A673 (cell line): ENCODE measurements at regions not wholly inside any gene's neighbourhood (a gene's known extent, or its start where the extent isn't known, plus 50 kb on each side); places are given as distances from the start of the nearest gene placed in this dataset.
"Not testable (repeated sequence)": the region's sequence is repeated elsewhere in the genome, so short reads cannot be mapped to it uniquely, and the experiment has no call there.

Experiments used
- BruUV-seq: library from RNA; stranded (reverse); fragments of 400-500 nt; replicated peaks from 2 replicates; lab custom pipeline; 2021; lab: Mats Ljungman, UMichigan
- CTCF ChIA-PET: fragments of 300-600 bp; sonication (Branson Sonifier 250); formaldehyde crosslinking; loops from one replicate; lab custom pipeline; 2022; ENCODE audit warnings: antibody characterized with exemption; lab: Charles Lee
- POLR2A ChIA-PET: fragments of 300-600 bp; sonication (Branson Sonifier 250); formaldehyde crosslinking; loops from one replicate; lab custom pipeline; 2022; ENCODE audit warnings: antibody characterized with exemption; ENCODE audit not compliant: low non-redundant PET; lab: Charles Lee
- DNase-seq: peaks from one replicate; pipeline ENCODE4 v3.0.0-alpha.2; 2015; ENCODE audit warnings: low spot score
- H3K27ac ChIP-seq: fragments of 200-600 bp; sonication (generic); 2 replicates; pipeline ENCODE4 v1.5.1; 2016; ENCODE audit warnings: mixed run types, low read depth, mild to moderate bottlenecking, mixed read lengths, antibody characterized with exemption, low read length; ENCODE audit not compliant: poor library complexity, severe bottlenecking
- H3K27me3 ChIP-seq: fragments of 200-600 bp; sonication (generic); replicated peaks from 2 replicates; pipeline ENCODE4 v1.6.1; 2017; ENCODE audit warnings: mixed run types, low read depth, mild to moderate bottlenecking, mixed read lengths, antibody characterized with exemption, low read length; ENCODE audit not compliant: insufficient read depth, poor library complexity
- H3K36me3 ChIP-seq: fragments of 200-600 bp; sonication (generic); 2 replicates; pipeline ENCODE4 v1.6.1; 2016; ENCODE audit warnings: mixed run types, mild to moderate bottlenecking, mixed read lengths, antibody characterized with exemption, low read length; ENCODE audit not compliant: insufficient read depth, poor library complexity, severe bottlenecking
- H3K4me1 ChIP-seq: fragments of 200-600 bp; sonication (generic); 2 replicates; pipeline ENCODE4 v1.6.1; 2017; ENCODE audit warnings: mixed run types, mild to moderate bottlenecking, mixed read lengths, antibody characterized with exemption, low read length; ENCODE audit not compliant: insufficient read depth, poor library complexity, severe bottlenecking
- H3K4me3 ChIP-seq: fragments of 200-600 bp; sonication (generic); 2 replicates; pipeline ENCODE4 v1.5.1; 2016; ENCODE audit warnings: low read depth, mixed run types, mild to moderate bottlenecking, mixed read lengths, low read length; ENCODE audit not compliant: poor library complexity, severe bottlenecking
- H3K9me3 ChIP-seq: fragments of 200-600 bp; sonication (generic); 2 replicates; pipeline ENCODE4 v1.6.1; 2016; ENCODE audit warnings: mixed run types, low read depth, mild to moderate bottlenecking, mixed read lengths, antibody characterized with exemption, low read length; ENCODE audit not compliant: poor library complexity, severe bottlenecking
- EZH2 ChIP-seq: fragments of 200-600 bp; sonication (generic); IDR thresholded peaks from 2 replicates; pipeline ENCODE4 v1.6.1; 2017; ENCODE audit warnings: borderline replicate concordance, low read depth, mild to moderate bottlenecking, mixed read lengths, antibody characterized with exemption, low read length; ENCODE audit not compliant: poor library complexity, severe bottlenecking
- intact Hi-C: fragments of 100-400 bp; cut with micrococcal nuclease; formaldehyde crosslinking; loops from one replicate; pipeline ENCODE4 v1.10.0; 2022; ENCODE audit not compliant: unreplicated experiment
- TF ChIP-seq, protein P1 (sequence below): fragments of 300-800, 200-600 bp; sonication (generic); conservative IDR thresholded peaks from 2 replicates; pipeline ENCODE4 v1.5.1; 2017; ENCODE audit warnings: low read depth, mild to moderate bottlenecking, antibody characterized with exemption, low read length, moderate library complexity, mixed read lengths

DNA sequence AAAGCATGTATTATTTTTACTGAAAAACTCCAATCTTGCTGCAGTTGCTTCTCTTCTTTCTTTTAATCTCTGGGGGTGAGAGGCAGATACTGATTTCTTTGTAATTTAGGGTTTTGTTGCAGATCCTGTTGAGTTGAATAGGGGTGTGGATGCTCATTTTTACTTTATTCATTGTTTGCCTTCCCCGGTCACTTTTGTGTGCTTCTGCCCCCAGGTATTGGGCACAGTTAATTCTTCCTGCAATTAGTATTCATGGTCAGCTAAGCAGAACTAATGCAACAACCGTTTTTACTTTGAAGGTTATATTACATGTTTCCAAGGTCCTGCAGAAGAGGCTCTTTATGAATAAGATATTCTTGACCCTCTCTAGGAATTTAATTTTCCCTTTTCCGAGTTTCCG lies 96.4 kb downstream of the BUB3 start:
- DNase-seq: no peak
- Histone ChIP-seq H3K9me3 (peaks cover 6% of the 10 kb centered on the region), H3K4me3 (no peak overlapping the region), H3K4me1 (no peaks in the 10 kb centered on the region), H3K27ac (no peak overlapping the region), H3K36me3 (no peaks in the 10 kb centered on the region), H3K27me3 (no peaks in the 10 kb centered on the region)
- POLR2A ChIA-PET: no interaction called here
- CTCF ChIA-PET: no interaction called here
- intact Hi-C loops: no loop called here
- no TSS peak for BruUV-seq
- TF ChIP-seq, protein P1, sequence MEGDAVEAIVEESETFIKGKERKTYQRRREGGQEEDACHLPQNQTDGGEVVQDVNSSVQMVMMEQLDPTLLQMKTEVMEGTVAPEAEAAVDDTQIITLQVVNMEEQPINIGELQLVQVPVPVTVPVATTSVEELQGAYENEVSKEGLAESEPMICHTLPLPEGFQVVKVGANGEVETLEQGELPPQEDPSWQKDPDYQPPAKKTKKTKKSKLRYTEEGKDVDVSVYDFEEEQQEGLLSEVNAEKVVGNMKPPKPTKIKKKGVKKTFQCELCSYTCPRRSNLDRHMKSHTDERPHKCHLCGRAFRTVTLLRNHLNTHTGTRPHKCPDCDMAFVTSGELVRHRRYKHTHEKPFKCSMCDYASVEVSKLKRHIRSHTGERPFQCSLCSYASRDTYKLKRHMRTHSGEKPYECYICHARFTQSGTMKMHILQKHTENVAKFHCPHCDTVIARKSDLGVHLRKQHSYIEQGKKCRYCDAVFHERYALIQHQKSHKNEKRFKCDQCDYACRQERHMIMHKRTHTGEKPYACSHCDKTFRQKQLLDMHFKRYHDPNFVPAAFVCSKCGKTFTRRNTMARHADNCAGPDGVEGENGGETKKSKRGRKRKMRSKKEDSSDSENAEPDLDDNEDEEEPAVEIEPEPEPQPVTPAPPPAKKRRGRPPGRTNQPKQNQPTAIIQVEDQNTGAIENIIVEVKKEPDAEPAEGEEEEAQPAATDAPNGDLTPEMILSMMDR: no peak
- no peak for TF ChIP-seq EZH2

DNA sequence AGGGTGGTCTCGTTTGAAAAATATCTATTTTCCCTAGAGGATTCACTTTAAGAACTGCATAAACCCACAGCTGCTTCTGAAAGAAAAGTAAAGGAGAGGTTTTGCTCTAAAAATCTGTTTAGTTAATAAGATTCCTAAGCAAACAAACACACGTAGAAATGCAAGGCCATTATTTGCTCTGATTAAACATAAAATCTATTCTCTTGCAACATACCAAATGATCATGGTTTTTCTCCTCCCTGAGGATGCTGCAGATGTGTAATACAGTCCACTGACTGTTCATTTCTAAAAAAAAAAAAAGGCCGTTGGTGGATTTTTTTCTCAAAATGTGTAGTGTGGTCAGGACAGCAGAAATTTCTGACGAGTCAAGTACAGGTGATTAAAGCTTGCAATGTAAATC lies 98.6 kb downstream of the BUB3 start:
- no peaks in the 10 kb centered on the region for H3K36me3 ChIP-seq
- no peaks in the 10 kb centered on the region for H3K27me3 ChIP-seq
- CTCF ChIA-PET: no interaction called here
- POLR2A ChIA-PET: no interaction called here
- DNase-seq: no peak
- H3K27ac ChIP-seq: no peak overlapping the region
- H3K4me3 ChIP-seq: no peak overlapping the region
- BruUV-seq: no TSS peak
- intact Hi-C loops: no loop called here
- TF ChIP-seq, protein P1: no peak
- H3K9me3 ChIP-seq: peaks cover 6% of the 10 kb centered on the region
- H3K4me1 ChIP-seq: no peaks in the 10 kb centered on the region

DNA sequence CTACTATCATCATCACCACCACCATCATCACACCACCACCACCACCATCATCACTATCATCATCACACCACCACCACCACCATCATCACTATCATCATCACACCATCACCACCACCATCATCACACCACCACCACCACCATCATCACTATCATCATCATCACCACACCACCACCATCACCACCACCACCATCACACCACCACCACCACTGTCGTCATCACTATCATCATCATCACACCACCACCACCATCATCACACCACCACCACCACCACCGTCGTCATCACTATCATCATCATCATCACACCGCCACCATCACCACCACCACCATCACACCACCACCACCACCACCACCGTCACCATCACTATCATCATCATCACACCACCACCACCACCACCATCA lies 100.1 kb downstream of the BUB3 start:
- POLR2A ChIA-PET, H3K4me3 ChIP-seq, H3K9me3 ChIP-seq, DNase-seq, H3K27ac ChIP-seq, H3K4me1 ChIP-seq, BruUV-seq, CTCF ChIA-PET, intact Hi-C loops, H3K27me3 ChIP-seq, H3K36me3 ChIP-seq: not testable (repeated sequence)

DNA sequence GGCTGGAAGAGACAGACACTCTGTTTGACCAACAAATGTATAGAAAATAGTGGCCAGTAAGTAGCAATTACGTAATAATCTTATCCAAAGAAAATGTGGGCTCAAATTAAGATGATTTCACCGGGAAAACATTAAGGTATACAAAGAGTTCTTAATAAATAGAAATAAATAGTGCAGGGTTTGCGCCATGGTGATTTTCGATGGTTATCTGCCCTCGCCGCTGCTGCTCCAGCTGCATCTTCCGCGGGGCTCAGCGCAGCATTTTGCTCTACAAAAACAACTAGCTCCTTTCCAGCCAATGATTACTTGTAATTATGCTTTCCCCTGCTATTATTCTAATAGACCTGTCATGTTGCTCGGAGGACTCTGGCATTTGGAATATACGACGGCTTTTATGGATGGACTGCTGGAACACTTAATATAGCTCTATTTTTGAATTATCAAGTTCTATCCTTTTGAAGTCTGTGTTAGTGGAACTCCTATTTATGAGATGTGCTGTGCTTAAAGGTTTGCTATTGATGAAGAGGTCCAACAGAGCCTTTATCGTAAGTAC lies 103.8 kb downstream of the BUB3 start:
- intact Hi-C loops: no loop called here
- Histone ChIP-seq H3K4me3 (no peak overlapping the region), H3K27ac (no peak overlapping the region), H3K36me3 (no peaks in the 10 kb centered on the region), H3K9me3 (peaks cover 6% of the 10 kb centered on the region), H3K27me3 (no peaks in the 10 kb centered on the region), H3K4me1 (no peaks in the 10 kb centered on the region)
- CTCF ChIA-PET: interaction anchor here (0.6 kb wide), 1 partner anchor 13 kb away, joined by 4 read pairs; no protein-coding TSS in a partner anchor
- TF ChIP-seq, protein P1: no peak
- no peak for TF ChIP-seq EZH2
- no TSS peak for BruUV-seq
- POLR2A ChIA-PET: no interaction called here
- no peak for DNase-seq
